OCI-LY1 (cell line): ENCODE measurements at regions not wholly inside any gene's neighbourhood (a gene's known extent, or its start where the extent isn't known, plus 50 kb on each side); places are given as distances from the start of the nearest gene placed in this dataset.

Source experiments
- H2AFZ ChIP-seq: fragments of 200-600 bp; sonication (generic), shearing (Covaris generic); 2 replicates; pipeline ENCODE4 v1.6.0; 2014; ENCODE audit warnings: antibody characterized with exemption, mild to moderate bottlenecking, low read length
- H3F3A ChIP-seq: fragments of 200-600 bp; sonication (generic), shearing (Covaris generic); 2 replicates; pipeline ENCODE4 v1.6.0; 2014; ENCODE audit warnings: mild to moderate bottlenecking, antibody characterized with exemption, low read length, moderate library complexity; ENCODE audit not compliant: insufficient read depth
- H3K27ac ChIP-seq: fragments of 200-600 bp; sonication (generic); 2 replicates; pipeline ENCODE4 v1.5.1; 2014; ENCODE audit warnings: low read length, mixed run types, mild to moderate bottlenecking, low read depth; ENCODE audit not compliant: poor library complexity, severe bottlenecking
- H3K27me3 ChIP-seq: fragments of 200-600 bp; sonication (generic); 2 replicates; pipeline ENCODE4 v1.6.0; 2014; ENCODE audit warnings: antibody characterized with exemption, mild to moderate bottlenecking, low read length, moderate library complexity; ENCODE audit not compliant: insufficient read depth
- H3K36me3 ChIP-seq: fragments of 200-600 bp; sonication (generic); 2 replicates; pipeline ENCODE4 v1.6.1; 2014; ENCODE audit warnings: mild to moderate bottlenecking, antibody characterized with exemption, low read length, moderate library complexity, mixed read lengths; ENCODE audit not compliant: insufficient read depth
- H3K4me1 ChIP-seq: fragments of 200-600 bp; sonication (generic); 2 replicates; pipeline ENCODE4 v1.5.1; 2014; ENCODE audit warnings: mild to moderate bottlenecking, low read length, moderate library complexity; ENCODE audit not compliant: insufficient read depth, severe bottlenecking
- H3K4me2 ChIP-seq: fragments of 200-600 bp; sonication (generic), shearing (Covaris generic); 2 replicates; pipeline ENCODE4 v1.6.1; 2014; ENCODE audit warnings: low read length
- H3K4me3 ChIP-seq: fragments of 200-600 bp; sonication (generic); 2 replicates; pipeline ENCODE4 v1.5.1; 2014; ENCODE audit warnings: low read length, low read depth, mild to moderate bottlenecking, mixed read lengths; ENCODE audit not compliant: poor library complexity, severe bottlenecking
- H3K79me2 ChIP-seq: fragments of 200-600 bp; shearing (Covaris generic); 2 replicates; pipeline ENCODE4 v1.6.1; 2016; ENCODE audit warnings: mixed run types, low read length, mixed read lengths; ENCODE audit not compliant: insufficient read depth
- H3K9ac ChIP-seq: fragments of 200-600 bp; sonication (generic), shearing (Covaris generic); 2 replicates; pipeline ENCODE4 v1.6.1; 2014; ENCODE audit warnings: mild to moderate bottlenecking, low read length, mixed read lengths
- H3K9me2 ChIP-seq: fragments of 200-600 bp; sonication (generic), shearing (Covaris generic); 2 replicates; pipeline ENCODE4 v1.6.1; 2014; ENCODE audit warnings: low read depth, mild to moderate bottlenecking, low read length, mixed read lengths
- H3K9me3 ChIP-seq: fragments of 200-600 bp; shearing (Covaris generic); 2 replicates; pipeline ENCODE4 v1.6.1; 2014; ENCODE audit warnings: low read length, mixed read lengths
- H4K20me1 ChIP-seq: fragments of 200-600 bp; sonication (generic), shearing (Covaris generic); 2 replicates; pipeline ENCODE4 v1.6.0; 2016; ENCODE audit warnings: mild to moderate bottlenecking, low read length; ENCODE audit not compliant: insufficient read depth
- EZH2 ChIP-seq: fragments of 200-600 bp; sonication (generic), shearing (Covaris generic); IDR thresholded peaks from 2 replicates; pipeline ENCODE4 v1.8.0; 2017; ENCODE audit warnings: borderline replicate concordance, mixed run types, mild to moderate bottlenecking, antibody characterized with exemption, low read length, moderate library complexity, mixed read lengths
- TF ChIP-seq, protein P1 (sequence below): fragments of 200-600 bp; sonication (generic), shearing (Covaris generic); IDR thresholded peaks from 2 replicates; pipeline ENCODE4 v1.5.1; 2017; ENCODE audit warnings: mild to moderate bottlenecking, antibody characterized with exemption, low read length, moderate library complexity, mixed read lengths

DNA sequence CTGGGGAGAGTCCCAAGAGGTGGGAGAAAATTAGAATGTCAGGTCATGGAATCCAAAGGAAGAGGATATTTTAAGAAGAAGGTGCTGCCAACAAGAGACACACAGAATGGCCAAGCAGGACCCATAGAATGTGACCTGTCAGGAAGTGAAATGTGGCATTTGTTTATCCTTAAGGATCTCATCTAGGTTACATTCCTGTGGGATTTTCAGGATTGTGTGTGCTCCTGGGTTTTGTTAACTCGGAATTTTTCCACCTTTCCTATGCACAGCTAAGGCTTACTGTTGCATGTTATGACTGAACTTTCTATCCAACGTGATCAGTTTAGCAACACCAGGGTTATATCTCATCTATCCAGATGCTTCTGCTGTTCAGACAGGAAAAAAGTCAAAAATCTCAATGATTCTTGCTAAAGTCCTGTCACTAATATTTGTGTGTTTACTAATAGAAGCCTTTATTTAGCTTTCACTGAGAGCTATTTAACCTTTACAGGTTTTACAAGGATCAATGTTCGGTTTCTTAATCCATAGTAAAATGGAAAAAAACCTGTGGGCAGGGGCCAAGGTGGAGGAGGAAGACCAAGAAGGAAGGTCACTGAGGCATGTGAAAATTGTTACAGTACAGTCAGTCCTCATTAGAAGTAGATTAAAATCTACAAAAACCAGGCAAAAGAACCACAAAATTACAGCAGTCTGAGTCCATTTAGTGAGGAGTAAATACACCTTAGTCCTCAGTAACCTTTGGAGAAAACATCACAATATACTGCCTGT, 437.8 kb upstream of the NPVF start:
- H3K79me2 ChIP-seq, result no peaks in the 10 kb centered on the region
- H4K20me1 ChIP-seq, result no peaks in the 10 kb centered on the region
- no peak overlapping the region for H3K4me2 ChIP-seq
- no peak overlapping the region for H3K9ac ChIP-seq
- H3F3A ChIP-seq, result no peaks in the 10 kb centered on the region
- H3K9me3 ChIP-seq, result no peaks in the 10 kb centered on the region
- no peak for TF ChIP-seq EZH2
- TF ChIP-seq, protein P1, sequence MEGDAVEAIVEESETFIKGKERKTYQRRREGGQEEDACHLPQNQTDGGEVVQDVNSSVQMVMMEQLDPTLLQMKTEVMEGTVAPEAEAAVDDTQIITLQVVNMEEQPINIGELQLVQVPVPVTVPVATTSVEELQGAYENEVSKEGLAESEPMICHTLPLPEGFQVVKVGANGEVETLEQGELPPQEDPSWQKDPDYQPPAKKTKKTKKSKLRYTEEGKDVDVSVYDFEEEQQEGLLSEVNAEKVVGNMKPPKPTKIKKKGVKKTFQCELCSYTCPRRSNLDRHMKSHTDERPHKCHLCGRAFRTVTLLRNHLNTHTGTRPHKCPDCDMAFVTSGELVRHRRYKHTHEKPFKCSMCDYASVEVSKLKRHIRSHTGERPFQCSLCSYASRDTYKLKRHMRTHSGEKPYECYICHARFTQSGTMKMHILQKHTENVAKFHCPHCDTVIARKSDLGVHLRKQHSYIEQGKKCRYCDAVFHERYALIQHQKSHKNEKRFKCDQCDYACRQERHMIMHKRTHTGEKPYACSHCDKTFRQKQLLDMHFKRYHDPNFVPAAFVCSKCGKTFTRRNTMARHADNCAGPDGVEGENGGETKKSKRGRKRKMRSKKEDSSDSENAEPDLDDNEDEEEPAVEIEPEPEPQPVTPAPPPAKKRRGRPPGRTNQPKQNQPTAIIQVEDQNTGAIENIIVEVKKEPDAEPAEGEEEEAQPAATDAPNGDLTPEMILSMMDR, result no peak
- no peaks in the 10 kb centered on the region for H3K4me1 ChIP-seq
- no peak overlapping the region for H2AFZ ChIP-seq
- no peaks in the 10 kb centered on the region for H3K36me3 ChIP-seq
- H3K4me3 ChIP-seq, result no peak overlapping the region
- H3K9me2 ChIP-seq, result no peaks in the 10 kb centered on the region
- no peak overlapping the region for H3K27ac ChIP-seq
- no peaks in the 10 kb centered on the region for H3K27me3 ChIP-seq

DNA sequence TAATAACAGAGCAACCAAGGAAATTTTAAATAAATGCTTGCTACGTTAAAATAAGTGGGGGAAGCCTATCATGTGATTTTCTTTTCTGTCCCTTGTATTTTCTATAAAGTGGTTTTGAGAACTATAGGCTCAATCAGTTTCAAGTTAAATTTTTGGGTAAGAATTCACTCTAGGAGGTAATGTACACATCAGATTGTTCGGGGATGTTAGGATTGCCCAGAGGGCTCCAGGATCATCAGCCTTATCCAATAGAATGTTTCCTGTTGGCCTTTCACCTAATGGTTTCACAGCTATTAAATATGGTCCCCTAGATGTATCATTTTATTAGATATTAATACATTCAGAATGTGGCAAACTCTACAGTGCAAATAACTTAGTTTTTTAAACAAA, 438.4 kb upstream of the NPVF start:
- no peaks in the 10 kb centered on the region for H3K36me3 ChIP-seq
- no peak overlapping the region for H2AFZ ChIP-seq
- H3F3A ChIP-seq, result no peaks in the 10 kb centered on the region
- no peaks in the 10 kb centered on the region for H3K9me3 ChIP-seq
- TF ChIP-seq, protein P1, result no peak
- no peak for TF ChIP-seq EZH2
- H3K9me2 ChIP-seq, result no peaks in the 10 kb centered on the region
- no peaks in the 10 kb centered on the region for H3K79me2 ChIP-seq
- H3K27me3 ChIP-seq, result no peaks in the 10 kb centered on the region
- H3K27ac ChIP-seq, result no peak overlapping the region
- no peak overlapping the region for H3K4me3 ChIP-seq
- no peak overlapping the region for H3K4me2 ChIP-seq
- H3K4me1 ChIP-seq, result no peaks in the 10 kb centered on the region
- H4K20me1 ChIP-seq, result no peaks in the 10 kb centered on the region
- no peak overlapping the region for H3K9ac ChIP-seq

DNA sequence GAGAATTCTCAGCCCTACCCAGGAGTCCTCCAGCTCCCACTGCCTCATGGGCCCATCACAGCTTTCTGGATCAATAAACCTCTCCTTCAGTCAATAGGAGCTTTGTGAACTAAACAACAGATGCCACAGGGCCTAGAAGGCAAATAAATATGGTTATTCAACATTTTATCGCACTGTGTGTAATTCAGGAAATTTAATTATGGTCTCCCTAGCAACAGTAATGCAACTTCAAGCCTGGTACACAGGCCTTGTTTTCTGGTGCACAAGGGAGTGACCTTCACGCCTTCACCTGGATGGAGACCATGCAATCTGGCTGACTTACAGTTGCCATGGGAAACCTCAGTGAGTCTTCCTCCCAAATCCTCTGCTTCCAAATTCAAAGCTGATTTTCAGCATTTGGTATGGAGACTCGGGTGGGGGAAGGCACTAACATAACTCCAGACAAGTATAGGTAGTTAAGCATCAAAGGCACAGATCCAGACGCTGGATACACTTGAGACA, 441.0 kb upstream of the NPVF start:
- TF ChIP-seq, protein P1, result no peak
- TF ChIP-seq EZH2, result no peak
- Histone ChIP-seq H3K4me3 (no peak overlapping the region), H3K9ac (no peak overlapping the region), H4K20me1 (no peaks in the 10 kb centered on the region), H3K4me2 (no peak overlapping the region), H3K36me3 (no peaks in the 10 kb centered on the region), H3K4me1 (no peaks in the 10 kb centered on the region), H2AFZ (no peak overlapping the region), H3F3A (no peaks in the 10 kb centered on the region), H3K9me3 (no peaks in the 10 kb centered on the region), H3K79me2 (no peaks in the 10 kb centered on the region), H3K27ac (no peak overlapping the region), H3K27me3 (no peaks in the 10 kb centered on the region), H3K9me2 (no peaks in the 10 kb centered on the region)
